HG03442 (cell line): ENCODE measurements at regions not wholly inside any gene's neighbourhood (a gene's known extent, or its start where the extent isn't known, plus 50 kb on each side); places are given as distances from the start of the nearest gene placed in this dataset.
"Not testable (repeated sequence)": the region's sequence is repeated elsewhere in the genome, so short reads cannot be mapped to it uniquely, and the experiment has no call there.

ENCODE experiments used
- ATAC-seq: cut with Tn5 transposase; IDR thresholded peaks from one replicate; pipeline ENCODE4 v1.9.1; 2021; ENCODE audit warnings: mild to moderate bottlenecking, moderate library complexity; ENCODE audit not compliant: unreplicated experiment

DNA sequence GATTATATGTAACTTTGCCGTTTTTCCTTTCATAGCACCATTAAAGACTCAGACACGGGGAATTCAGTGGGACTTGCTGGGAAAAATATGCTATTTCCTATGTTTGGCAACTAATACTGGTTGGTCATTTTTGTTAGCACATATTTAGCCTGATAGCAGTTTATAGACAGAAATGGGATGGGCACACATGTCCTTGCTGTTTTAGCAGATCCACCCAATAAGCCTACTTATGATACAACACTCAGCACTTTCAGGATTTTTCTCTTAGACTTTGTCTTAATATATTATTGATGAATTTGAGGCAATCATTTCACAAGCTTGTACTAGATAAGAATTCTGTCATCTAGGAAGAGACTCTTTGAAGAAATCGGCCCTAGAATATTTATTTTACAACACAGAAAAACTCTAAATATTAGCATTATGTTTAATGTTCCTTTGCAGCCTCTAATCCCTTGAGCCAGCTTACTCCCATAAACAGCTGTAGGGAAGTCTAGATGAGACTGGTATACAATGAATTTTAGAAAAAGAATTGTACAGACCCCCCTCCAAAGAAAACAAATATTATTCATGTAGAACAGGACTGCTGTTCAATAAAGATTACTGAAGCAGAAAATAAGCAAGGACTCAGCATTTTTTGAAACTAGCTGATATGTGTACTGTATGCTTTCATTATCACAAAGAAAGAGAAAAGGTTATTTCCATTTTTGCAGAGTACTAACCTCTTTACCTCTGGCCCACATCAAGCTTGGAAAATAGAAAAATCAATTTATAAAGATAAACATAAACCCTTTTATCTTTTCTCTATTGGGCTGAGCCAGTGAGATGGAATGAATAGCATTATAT is 656.8 kb upstream of the SGO1 start:
- no peak for ATAC-seq

DNA sequence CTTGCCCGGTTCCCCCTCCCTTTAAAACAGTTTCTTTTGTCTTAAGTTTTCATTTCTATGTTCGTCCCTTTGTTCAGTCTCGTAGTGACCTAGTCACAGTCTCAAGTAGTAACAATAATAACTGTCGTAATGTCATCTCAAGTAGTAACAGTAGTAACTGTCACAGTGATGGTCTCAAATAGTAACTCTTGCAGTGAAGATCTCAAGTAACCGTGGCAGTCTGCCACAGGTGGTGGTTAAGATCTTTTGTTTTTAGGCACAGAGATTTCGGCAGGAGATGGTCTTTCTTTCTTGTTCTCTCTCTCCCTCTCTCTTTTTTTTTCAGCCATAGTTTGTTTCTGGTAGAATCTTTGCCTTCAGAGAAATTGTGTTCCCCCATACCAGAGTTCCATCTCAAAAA is 656.0 kb upstream of the SGO1 start:
- no peak for ATAC-seq

DNA sequence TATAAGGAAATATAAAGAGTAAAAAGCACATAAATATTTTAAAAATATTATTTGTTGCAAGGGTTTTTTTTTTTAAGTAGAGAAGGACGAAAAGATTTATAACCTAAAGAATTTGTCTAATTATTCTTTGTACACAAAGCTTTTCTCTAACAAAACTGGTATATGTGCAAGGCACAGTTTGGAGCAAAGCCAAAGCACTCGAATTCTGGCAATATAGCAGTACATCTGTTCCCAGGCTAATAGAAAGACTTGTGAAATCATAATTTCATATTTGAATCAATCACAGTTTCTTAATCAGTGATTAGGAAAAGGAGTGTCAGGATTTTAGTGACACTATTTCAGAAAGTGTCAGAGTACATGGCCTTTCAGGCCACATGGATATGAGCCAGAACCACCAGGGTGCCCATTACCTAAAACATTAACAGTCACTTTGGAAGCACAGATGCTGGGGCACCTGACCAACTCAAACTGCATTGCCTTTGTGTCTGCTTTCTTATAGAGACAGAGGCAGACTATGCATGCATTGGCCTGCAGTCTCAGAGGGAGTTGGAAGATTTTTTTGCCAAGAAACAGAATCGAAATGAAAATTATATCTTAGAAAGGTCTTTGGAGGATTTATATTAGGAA is 651.8 kb upstream of the SGO1 start:
- ATAC-seq = no peak

DNA sequence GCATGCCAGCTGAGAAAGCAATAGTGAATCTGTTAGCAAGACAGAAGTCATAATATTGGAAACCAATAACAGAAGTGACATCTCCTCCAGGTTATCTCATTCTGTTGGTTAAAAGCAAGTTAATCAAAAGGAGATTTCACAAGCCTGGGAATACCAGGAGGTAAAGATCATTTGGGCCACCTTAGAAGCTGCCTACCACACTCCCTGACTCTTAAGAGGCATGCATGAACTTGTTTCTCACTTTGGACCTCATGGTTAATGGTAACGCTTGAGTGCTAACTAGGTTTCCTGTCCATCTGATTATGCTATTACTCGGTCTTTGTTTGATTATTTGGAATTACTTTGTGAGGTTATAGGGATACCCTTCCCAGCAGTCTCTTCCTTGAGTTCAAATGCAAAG is 650.8 kb upstream of the SGO1 start:
- no peak for ATAC-seq

DNA sequence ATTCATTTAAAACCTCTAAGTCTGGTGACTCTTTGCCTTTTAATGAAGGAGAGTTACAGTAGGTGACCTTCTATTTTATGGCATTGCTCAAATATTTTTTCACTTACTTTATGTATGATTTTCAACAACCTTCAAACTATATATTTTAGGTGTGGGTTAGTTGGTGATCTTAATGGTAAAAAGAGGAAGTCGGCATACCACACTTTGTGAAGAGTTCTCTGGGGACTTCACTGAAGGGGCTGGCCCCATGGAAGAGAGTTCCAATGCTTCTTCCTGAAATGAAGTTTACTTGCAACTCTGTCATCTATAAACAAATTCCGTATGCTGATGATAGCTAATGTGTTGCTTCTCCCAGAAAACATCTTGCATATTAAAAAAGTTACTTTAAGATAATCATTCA is 647.0 kb upstream of the SGO1 start:
- no peak for ATAC-seq

DNA sequence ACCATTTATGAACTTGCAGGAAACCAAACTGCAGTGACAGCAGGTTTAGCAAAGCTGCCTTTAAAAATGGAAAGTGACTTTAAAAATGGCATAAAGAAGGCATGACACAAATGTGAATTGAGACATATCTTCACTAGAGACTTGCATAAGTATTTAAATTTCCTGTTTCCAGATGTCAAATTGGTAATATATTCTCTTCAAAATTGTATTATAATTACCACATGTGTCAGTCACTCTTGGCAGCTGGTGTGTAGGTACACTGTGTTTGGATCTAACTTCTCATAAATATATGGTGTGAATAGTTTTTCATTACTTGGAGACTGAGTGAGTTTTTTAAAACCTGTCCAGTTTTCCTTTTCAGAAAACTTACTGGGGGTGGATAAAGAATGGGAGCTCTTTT is 636.2 kb upstream of the SGO1 start:
- no peak for ATAC-seq

DNA sequence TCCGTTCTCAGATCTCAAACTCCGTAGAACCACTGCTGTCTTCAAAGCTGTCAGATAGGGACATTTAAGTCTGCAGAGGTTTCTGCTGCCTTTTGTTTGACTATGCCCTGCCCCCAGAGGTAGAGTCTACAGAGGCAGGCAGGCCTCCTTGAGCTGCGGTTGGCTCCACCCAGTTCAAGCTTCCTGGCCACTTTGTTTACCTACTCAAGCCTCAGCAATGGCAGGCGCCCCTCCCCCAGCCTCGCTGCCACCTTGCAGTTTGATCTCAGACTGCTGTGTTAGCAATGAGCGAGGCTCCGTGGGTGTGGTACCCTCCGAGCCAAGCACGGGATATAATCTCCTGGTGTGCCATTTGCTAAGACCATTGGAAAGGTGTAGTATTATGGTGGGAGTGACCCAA is 634.9 kb upstream of the SGO1 start:
- not testable (repeated sequence) for ATAC-seq

DNA sequence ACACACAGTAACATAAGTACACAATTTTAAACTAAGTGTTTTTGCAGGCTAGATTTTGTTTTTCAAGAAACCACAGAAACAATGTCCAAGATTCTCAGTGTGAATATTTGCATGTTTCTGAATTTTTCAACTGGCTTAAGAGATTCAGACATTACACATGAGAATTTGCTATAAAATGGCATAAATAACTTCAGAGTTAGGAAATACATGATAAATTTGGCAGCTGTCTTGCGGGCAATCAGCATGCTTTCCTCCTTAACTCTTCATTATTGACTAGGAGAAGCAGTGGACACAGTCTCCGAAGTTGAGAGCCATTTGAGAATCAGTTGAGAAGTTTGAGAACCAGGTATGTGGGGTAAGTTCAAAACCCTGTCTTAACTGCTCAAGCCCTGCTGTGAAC is 625.6 kb upstream of the SGO1 start:
- no peak for ATAC-seq

DNA sequence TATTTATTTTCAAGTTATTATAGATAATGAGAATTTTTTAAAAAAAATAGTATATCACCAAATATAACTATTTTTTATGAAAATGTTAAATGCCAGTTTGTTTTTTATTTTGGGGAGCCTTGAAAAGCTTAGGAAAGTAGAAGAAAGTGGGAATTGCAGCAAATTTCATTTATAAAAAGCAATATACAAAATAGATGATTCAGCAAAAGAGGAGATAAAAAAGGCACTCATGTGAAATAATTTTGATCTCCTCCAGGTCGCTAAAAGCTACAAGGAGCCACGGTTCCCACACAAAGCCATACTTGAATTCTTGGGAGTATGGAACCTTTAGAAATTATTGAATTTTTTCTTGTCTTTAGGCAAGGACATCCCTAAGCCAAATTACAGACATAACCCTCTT is 625.0 kb upstream of the SGO1 start:
- ATAC-seq = no peak

DNA sequence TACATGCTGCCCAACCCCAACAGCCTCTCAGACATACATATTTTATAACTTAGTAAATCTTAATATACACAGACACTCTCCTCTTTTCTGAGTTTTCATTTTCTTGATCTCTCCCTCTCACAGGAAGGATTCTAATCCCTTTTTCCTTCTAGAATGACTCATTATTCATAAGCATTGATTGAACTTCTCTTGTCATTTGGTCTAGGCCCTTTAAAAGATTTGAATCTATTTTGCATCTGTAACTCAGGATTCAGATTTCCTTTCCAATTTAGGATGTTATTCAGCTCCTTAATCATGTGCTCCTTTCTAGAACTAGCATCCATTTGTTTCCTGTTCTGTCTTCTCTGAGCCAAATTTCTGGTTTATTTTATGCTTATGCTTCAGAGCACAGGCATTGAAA is 624.5 kb upstream of the SGO1 start:
- no peak for ATAC-seq

DNA sequence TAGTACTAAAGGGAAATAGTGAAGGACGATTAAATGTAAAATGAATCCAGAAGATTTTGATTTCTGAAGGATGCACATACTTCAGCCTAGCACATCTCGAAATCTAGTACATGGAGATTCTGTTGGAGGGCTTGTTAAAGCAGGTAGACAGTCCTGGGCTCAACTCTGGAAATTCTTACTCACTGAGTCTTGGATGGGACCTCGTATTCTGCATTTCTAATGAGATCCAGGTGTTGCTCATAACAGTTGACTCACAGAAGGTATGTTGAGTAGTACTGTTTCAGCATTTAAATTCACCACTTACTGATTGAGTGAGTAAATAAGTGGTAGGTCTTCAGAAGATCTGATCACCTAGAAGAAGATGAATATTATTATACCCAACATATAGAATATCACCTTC is 623.4 kb upstream of the SGO1 start:
- ATAC-seq = no peak

DNA sequence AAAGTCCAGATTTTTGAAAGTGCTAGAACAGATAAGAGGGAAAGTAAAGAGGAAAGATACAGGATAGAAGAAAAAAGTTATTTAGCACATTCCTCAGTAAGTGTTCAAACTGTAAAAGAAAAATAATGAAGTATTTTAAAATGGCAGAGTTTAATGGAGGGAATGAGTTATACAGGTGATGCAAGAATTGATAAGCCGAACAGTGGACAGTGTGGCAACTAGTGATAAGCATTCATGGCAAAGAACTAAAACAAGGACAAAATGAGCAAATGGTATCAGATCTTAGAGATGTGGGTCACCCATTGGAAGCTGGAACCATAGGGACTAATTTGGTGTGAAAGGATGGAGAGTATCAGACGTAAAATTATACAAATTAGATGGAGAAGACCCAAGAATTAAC is 622.9 kb upstream of the SGO1 start:
- ATAC-seq = no peak

DNA sequence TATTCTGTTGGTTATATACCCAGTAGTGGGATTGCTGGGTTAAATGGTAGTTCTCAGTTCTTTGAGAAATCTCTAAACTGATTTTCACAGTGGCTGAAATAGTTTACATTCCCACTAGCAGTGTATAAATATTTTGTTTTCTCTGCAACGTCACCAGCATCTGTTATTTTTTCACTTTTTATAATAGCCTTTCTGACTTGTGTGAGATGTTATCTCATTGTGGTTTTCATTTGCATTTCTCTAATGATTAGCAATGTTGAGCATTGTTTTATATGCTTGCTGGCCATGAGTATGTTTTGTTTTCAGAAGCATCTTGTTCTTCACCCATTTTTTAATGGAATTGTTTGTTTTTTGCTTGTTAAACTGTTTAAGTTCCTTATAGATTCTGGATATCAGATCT is 612.7 kb upstream of the SGO1 start:
- ATAC-seq = no peak

DNA sequence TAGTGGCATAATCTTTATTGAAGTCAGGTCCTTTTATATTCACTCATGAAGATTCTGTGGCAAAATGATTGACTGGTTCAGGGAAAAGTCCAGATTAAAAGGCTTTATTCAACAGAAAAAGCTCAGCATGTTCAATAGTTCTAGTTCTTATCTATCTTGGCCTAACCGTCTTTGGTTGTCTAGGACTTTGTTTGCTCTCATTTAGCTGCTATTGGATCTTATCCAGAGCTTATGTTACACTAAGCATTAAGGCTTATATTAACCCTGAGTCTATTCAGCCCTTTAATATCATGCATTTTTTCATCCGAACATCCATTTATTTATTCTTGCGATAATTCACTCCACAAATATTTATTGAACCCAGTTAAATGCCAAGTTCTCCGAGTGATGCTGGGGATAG is 601.0 kb upstream of the SGO1 start:
- ATAC-seq = no peak

DNA sequence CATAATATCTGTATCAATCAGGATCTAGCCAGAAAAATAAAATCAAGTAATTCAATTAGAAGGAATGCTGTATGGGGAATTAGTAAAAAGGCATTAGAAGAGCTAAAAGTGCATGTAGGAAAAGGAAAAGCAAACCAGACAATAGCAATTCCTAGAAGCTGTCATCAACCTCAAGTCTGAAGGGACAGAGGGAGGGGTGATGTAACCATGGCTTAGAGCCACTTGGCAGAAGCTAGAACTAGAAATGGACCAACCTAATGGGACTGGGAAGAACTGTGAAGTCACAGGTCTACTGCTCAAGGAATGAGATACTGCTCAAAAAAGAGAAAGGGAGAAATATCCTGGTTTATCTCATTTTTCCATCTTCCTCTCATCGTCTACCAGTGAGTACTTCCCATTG is 590.7 kb upstream of the SGO1 start:
- ATAC-seq = no peak

DNA sequence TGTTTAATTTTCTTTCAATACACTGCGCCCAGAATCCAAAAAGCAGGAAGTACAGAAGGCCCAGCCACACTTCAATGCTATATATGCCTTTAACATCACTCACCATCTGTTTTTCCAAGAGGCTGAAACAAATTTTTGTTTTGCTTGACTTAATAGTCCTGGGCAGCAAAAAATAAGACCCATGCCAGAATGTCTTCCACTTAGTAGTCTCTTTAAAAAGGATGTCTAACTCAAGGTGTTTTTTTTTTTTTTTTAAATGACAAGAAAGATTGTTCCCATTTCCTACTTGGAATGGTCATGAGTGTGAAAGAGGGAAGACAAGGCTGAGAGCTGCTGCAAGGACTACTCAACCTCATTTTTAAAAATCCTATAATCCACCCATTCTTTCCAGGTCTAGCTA is 590.3 kb upstream of the SGO1 start:
- no peak for ATAC-seq

DNA sequence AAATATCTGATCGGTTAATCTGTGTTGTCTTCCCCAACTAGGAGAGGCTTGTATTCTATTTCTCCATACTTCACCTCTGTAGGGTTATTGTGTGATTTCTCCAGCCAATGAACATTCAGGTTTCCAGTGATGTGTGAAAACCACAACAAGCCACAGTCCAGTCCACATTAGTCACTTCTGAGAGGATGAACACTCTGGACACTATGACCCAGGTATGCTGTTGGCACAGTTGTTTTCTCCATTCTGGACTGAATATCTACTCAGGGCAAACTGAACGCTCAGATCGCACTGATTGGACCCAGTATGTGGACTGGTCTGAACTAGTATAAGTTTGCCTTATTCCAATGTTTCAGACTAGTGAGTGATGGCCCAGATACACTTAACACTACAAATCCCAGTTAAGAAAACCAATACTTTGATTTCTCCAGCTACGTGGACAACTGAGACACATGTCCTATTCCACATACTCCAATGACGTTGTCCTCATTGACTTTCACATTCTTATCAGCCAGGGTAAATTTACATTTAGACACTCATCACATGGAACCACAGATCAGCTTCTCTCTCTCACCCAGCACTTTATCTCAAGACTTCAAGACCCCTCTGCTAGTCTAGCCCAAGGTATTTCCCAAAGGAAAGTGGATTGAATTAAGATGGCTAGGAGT is 587.4 kb upstream of the SGO1 start:
- no peak for ATAC-seq

DNA sequence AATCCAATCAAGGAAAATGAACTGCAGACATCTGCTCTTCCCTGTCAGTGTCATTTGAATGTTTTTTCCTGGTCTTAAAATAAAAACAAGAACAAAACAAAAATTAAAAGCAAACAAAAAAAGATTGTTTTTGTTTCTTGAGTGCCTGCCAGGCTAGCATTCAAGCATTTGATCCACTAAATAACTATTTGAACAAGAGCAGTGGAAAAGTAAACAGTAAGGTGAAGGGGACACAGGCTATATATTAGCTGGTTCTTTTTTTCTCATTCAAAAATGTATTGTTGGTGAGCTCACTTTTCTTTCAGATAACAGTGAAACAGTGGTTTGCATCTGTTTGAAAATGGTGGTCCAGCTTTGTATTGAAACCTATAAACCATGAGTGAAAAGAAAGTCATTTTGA is 586.9 kb upstream of the SGO1 start:
- ATAC-seq = no peak

DNA sequence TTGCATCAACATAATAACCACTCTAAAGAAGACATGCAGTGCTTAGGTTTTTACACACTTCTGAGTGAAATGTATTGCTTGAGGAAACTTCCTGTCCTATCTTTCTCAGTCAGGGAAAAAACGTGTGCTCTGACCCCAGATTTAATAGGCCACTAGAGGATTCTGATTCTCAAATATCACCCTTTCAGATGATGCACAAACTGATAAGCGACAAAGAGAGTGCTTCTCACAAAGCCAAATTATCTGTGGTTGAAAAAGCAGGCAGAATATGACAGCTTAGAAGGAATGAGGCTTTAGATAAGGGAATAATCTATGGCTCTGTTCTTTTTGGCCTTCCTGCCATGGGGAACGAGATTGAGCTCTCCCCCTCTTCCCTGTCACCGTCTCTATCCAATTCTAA is 583.4 kb upstream of the SGO1 start:
- no peak for ATAC-seq

DNA sequence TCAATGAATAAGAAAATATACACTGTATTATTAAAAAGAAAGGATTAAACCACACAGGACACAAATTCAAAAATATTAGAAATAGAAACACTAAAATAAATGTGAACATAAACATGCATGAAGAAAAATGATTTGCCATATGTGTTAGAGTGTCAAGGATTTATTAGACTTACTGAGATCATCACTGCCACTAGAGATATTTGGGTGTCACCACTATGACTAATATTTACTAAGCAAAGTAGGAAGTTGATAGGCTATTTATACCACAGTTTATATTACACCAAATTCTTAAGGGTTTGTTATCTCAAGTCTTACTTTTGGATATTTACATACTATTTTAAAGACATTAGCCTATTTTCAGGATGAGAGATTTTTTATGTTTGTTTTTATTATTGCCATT is 575.0 kb upstream of the SGO1 start:
- no peak for ATAC-seq

DNA sequence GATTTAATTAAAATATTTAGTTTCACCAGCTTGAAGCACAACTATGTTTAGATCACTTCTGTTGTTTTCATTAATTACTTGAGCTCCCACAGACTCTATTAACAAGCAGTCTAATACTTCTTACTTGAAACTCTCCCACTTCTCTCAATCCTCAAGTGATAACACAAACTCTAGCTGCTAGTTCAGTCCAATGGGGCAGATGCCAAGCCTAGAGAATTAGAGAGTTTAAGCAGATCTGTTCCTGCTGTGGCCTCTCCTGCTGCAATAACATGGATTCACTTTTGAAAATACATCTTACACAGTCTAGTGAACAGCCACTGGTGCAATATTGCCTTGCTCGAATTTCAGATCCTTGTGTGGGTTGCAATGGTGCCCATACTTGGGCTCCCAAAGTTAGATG is 566.4 kb upstream of the SGO1 start:
- ATAC-seq = no peak

DNA sequence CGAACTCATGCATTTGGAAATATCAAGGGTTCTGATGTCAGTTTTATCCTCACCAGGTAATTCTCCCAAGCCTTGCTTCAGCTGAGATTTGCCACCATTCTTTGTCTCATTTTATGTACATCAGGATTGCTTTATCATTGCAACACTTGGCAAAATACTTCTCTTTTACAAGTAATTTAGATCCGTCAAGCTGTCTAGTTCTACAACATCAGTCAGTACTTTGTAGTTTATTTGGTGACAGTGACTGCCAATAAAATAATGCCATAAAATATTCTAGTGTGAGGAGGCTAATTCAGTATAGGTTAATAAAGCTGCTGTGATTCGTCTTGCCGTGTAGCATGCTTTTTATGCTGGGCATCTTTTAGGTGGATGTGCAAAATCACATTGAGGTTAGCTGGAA is 565.3 kb upstream of the SGO1 start:
- ATAC-seq = no peak
